Muscle of leg (tissue), 3 donors: ENCODE measurements at regions not wholly inside any gene's neighbourhood (a gene's known extent, or its start where the extent isn't known, plus 50 kb on each side); places are given as distances from the start of the nearest gene placed in this dataset.

Source experiments
- DNase-seq: peaks from one replicate; pipeline ENCODE4 v3.0.0; 2013
- H3K27ac ChIP-seq: one replicate; pipeline ENCODE4 v1.5.1; 2013; ENCODE audit warnings: mild to moderate bottlenecking, low read length, control low read depth
- H3K27me3 ChIP-seq: one replicate; pipeline ENCODE4 v1.6.1; 2013; ENCODE audit warnings: low read length; ENCODE audit not compliant: control insufficient read depth, insufficient read depth
- H3K36me3 ChIP-seq: one replicate; pipeline ENCODE4 v1.6.1; 2013; ENCODE audit warnings: low read length; ENCODE audit not compliant: control insufficient read depth, insufficient read depth
- H3K4me1 ChIP-seq: one replicate; pipeline ENCODE4 v1.6.1; 2013; ENCODE audit warnings: low read length; ENCODE audit not compliant: control insufficient read depth, insufficient read depth
- H3K4me3 ChIP-seq: one replicate; pipeline ENCODE4 v1.5.1; 2013; ENCODE audit warnings: low read length, control low read depth
- H3K9me3 ChIP-seq: replicated peaks from 2 replicates; pipeline ENCODE4 v1.6.1; 2013; ENCODE audit warnings: low read depth, low read length; ENCODE audit not compliant: control insufficient read depth
- WGBS: methylation state at CpG from one replicate; pipeline ENCODE4 v1.1.5; 2013; ENCODE audit warnings: missing lambda C conversion rate; ENCODE audit not compliant: insufficient coverage; 5-methylcytosine and 5-hydroxymethylcytosine counted together

DNA sequence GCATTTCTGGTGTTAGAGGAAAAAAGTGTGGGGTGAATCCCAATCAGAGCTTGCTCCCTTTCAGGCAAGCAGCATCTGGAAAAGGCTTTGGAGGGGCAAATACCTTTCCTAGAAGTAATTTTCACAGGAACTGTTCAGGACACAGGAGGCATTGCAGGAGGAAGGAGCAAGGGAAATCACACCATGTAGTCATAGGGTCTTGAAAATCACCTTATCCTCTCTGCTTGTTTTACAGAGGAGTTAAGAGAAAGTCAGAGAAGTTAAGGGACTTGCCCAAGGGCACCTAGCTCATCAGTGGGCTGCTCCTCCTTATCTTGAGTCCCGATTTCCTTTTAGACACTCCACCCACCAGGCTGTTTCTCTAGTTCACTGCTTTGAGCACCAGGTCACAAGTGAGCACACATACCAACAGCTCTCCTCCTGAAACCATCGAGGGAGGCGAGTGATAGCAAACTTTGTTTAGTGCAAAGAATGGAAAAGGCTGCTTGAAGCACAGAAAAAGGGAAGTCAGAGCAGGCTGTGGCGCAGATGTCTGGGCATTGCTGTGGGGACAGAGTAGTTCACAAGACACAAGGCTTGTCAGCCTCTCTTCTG is 89.2 kb upstream of the CXCR4 start:
- no peaks in the 10 kb centered on the region for H3K9me3 ChIP-seq
- peaks cover 2% of the 10 kb centered on the region for H3K4me1 ChIP-seq
- 75% methylated on average over 1 of the region's 4 CpGs for WGBS
- H3K4me3 ChIP-seq: no peak overlapping the region
- H3K36me3 ChIP-seq: no peaks in the 10 kb centered on the region
- no peaks in the 10 kb centered on the region for H3K27me3 ChIP-seq
- no peak overlapping the region for H3K27ac ChIP-seq
- peak; percentile 45 for DNase-seq

DNA sequence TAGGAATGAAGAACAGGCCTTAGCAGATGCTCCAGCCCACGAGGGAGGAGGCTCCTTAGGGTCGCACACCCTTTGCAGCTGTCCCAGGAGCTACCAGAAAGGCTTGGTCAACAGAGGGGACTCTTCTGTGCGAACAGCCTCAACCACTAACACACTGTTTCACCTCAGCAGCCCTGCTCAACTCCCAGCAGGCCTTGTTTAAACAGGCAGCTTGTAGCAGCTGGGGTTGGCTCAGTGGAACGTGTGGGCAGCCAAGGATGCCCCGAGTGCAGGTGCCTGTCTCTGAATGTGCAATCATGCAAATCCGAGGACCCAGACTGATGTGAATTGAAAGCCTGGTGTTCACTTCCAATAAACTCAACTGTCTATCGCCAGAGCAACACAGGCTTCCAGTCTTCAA is 88.7 kb upstream of the CXCR4 start:
- 55% methylated on average over 3 of the region's 7 CpGs for whole genome bisulfite sequencing
- Histone ChIP-seq H3K27me3 (no peaks in the 10 kb centered on the region), H3K27ac (no peak overlapping the region), H3K9me3 (no peaks in the 10 kb centered on the region), H3K4me1 (peaks cover 2% of the 10 kb centered on the region), H3K4me3 (no peak overlapping the region), H3K36me3 (no peaks in the 10 kb centered on the region)
- DNase-seq: no peak

DNA sequence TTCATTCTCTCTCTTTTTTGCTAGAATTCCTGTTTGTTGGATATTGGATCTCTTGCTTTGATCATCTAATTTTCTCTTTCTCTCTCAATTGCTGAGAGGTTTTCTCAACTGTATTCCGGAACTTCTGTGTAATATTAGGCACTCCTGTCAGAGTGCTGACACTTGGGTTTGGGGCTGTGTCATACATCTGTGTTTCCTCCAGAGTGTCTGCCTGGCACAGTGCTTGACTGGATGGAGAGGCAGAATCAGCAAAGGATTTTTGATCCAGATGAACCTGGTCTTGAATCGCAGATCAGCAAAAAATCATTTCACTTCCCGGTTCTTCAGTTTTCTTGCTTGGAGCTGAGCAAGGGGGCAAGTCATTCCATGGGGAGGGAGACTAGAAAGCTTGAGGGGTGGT is 87.7 kb upstream of the CXCR4 start:
- H3K27me3 ChIP-seq: no peaks in the 10 kb centered on the region
- no peaks in the 10 kb centered on the region for H3K36me3 ChIP-seq
- no peak overlapping the region for H3K4me3 ChIP-seq
- 79% methylated on average over 2 of the region's 3 CpGs for WGBS
- H3K27ac ChIP-seq: no peak overlapping the region
- no peaks in the 10 kb centered on the region for H3K9me3 ChIP-seq
- DNase-seq: peak; percentile 57
- H3K4me1 ChIP-seq: peaks cover 2% of the 10 kb centered on the region

DNA sequence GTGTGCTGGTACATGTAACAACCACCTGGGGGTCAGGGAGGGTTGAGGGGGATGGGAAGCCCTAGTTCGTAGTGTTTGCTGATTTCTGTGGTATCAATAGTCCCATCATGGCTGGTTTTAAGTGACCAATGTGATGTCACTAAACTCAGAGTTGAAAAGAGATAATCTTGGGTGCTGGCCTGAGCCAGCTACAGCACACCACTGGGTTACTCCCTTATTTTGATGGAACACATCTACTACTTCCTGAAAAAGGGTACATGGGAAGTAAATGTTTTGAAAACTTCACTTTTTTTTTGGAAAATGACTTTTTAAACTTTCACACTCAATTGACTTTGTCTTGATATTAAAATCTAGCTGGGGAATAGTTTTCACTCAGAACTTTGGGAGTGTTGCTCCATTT is 87.0 kb upstream of the CXCR4 start:
- H3K36me3 ChIP-seq: no peaks in the 10 kb centered on the region
- H3K9me3 ChIP-seq: no peaks in the 10 kb centered on the region
- H3K27ac ChIP-seq: no peak overlapping the region
- 60% methylated on average over 1 of the region's 1 CpG for WGBS
- H3K27me3 ChIP-seq: no peaks in the 10 kb centered on the region
- no peak overlapping the region for H3K4me3 ChIP-seq
- peaks cover 2% of the 10 kb centered on the region for H3K4me1 ChIP-seq
- no peak for DNase-seq

DNA sequence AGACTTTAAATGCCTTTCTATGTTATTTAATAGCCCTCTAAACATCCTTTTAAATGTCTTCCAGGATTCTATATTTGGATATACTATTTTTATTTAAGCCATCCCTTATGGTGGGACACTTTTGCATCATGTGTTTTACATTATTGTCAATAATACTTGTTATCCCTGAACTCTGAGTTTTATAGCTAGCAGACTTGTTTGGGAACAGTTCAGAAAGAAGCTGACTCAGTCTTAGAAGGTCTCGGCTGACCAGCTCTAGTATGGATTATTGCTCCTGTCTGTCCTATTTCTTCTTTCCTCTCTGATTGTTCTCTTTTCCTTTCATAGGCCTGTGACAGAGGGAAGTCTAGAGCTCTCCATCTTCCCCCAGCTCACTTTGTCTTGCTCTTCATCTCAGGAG is 77.3 kb upstream of the CXCR4 start:
- Histone ChIP-seq H3K27me3 (no peaks in the 10 kb centered on the region), H3K27ac (no peak overlapping the region), H3K9me3 (no peaks in the 10 kb centered on the region), H3K36me3 (no peaks in the 10 kb centered on the region), H3K4me1 (no peaks in the 10 kb centered on the region), H3K4me3 (no peak overlapping the region)
- WGBS: no CpG with 5 or more reads among the region's 1 CpG
- DNase-seq: peak; percentile 64

DNA sequence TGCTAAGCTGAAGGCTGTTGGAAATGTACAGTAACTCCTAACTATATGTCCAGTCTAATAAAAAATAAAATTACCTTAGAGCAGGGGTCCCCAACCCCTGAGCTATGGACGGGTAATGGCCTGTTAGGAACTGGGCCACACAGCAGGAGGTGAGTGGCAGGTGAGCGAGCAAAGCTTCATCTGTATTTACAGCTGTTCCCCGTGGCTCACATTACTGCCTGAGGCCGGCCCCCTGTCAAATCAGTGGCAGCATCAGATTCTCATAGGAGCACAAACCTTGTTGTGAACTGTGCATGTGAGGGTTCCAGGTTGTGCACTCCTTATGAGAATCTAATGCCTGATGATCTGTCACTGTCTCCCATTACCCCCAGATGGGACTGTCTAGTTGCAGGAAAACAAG is 73.1 kb upstream of the CXCR4 start:
- H3K9me3 ChIP-seq: no peaks in the 10 kb centered on the region
- H3K4me3 ChIP-seq: no peak overlapping the region
- H3K27ac ChIP-seq: no peak overlapping the region
- no peak for DNase-seq
- no peaks in the 10 kb centered on the region for H3K27me3 ChIP-seq
- 71% methylated on average over 4 of the region's 4 CpGs for WGBS
- H3K36me3 ChIP-seq: no peaks in the 10 kb centered on the region
- H3K4me1 ChIP-seq: no peaks in the 10 kb centered on the region

DNA sequence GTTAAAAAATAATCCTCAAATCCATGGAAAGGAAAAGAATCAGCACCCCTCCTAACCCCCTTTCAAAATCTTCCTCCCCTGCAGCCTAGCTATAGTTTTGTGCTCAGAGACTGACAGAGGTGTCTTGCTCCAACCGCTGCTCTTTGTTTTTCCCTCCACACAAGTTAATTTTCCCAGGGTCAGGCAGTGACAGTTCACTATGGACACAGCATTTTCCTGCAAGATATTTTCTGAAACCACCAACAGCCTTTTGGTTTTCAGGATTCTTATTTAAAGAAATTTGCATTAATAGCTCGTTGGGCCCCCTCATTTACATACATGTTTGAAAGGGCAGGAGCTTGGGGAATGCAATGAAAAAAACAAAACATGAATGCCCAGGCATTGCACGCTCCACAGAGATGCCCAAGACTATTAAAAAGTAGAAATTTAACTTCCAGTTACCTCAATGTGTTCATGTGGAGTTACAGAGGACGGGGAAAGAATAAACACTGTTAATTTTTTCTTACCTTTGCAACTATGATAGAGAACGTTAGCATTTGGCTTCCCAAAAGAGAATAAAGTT is 71.4 kb upstream of the CXCR4 start:
- H3K36me3 ChIP-seq: no peaks in the 10 kb centered on the region
- no peak for DNase-seq
- H3K4me3 ChIP-seq: no peak overlapping the region
- no peak overlapping the region for H3K27ac ChIP-seq
- no peaks in the 10 kb centered on the region for H3K4me1 ChIP-seq
- WGBS: 75% methylated on average over 1 of the region's 5 CpGs
- H3K9me3 ChIP-seq: no peaks in the 10 kb centered on the region
- H3K27me3 ChIP-seq: no peaks in the 10 kb centered on the region

DNA sequence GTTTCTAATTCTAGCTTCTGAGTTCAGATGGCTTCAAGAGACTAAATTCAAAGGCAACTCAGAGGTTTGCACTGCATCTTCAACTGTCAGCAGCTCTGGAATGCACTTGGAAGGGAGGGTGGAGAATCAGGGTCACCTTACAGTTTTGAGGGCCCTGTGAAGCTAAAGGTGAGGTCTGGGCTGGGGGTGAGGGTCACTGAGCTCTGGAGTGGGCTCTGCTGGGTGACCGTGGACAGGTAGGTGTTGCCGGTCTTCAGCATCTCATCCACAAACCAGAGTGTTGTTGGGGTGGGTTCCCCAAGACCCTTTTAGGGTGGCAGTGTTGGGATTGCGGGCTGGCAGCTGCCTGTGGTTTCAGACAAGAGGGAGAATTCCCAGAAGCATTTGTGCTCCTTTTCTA is 70.1 kb upstream of the CXCR4 start:
- Histone ChIP-seq H3K27ac (no peak overlapping the region), H3K4me1 (no peaks in the 10 kb centered on the region), H3K27me3 (no peaks in the 10 kb centered on the region), H3K4me3 (no peak overlapping the region), H3K36me3 (no peaks in the 10 kb centered on the region), H3K9me3 (no peaks in the 10 kb centered on the region)
- WGBS: 100% methylated on average over 2 of the region's 3 CpGs
- no peak for DNase-seq

DNA sequence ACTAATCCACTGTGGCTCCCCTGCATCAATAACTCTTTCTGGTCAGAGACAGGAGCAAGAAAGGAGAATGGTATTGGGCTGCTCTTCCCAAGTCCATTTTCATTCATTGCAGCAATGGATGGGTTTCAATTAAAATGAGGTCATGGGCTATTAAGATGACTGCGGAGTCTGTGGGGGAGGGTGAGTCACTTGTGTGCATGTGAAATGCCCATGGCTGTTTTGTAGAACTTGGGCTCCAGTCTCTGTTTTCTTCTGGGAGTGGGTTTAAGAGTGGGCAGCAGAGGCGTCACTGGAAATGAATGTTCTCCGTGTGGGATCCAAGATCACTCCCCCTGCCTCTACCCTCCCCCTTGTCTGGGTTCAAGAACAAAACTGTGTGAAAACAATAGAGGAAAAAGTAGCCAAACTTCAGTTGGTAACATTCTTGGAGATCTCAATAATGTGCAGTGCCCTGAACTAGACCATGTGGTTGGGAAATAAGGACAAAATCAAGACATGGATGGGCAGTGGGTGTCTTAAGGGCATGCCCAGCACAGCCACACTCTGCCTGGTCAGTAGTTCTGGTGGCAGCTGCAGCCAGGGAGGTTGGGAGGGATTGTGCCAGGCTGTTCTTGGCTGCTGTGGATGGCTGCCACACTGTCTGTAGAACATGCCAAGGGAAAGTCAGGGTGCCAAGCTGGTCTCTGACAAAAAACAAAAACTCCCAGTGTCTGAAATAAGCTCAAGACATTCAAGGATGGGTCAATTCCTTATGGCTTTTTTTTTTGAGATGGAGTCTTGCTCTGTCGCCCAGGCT is 68.2 kb upstream of the CXCR4 start:
- no peak for DNase-seq
- no peaks in the 10 kb centered on the region for H3K4me1 ChIP-seq
- H3K9me3 ChIP-seq: peaks cover 3% of the 10 kb centered on the region
- H3K36me3 ChIP-seq: no peaks in the 10 kb centered on the region
- no peaks in the 10 kb centered on the region for H3K27me3 ChIP-seq
- 100% methylated on average over 1 of the region's 4 CpGs for WGBS
- no peak overlapping the region for H3K4me3 ChIP-seq
- H3K27ac ChIP-seq: no peak overlapping the region

DNA sequence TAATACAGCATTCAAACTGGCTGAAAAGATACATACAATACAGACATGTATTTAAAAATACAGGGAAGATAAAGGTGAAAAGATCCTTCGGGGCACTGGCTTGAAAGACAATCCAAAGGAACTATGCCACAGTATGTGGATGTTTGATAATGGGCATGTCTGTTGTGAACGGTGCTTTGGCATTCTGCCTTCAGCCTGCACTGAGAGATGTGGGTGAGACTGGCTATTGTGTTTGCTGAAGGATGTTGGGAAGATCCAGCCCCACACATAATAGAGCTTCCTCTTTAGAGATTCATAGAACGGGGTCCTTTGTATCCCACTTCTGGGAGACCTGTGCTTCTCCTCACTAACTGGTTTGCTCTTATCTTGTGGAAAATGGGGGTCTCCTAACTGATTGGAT is 65.1 kb upstream of the CXCR4 start:
- no peaks in the 10 kb centered on the region for H3K27me3 ChIP-seq
- no CpG with 5 or more reads among the region's 3 CpGs for WGBS
- no peaks in the 10 kb centered on the region for H3K36me3 ChIP-seq
- H3K4me3 ChIP-seq: no peak overlapping the region
- peaks cover 4% of the 10 kb centered on the region for H3K9me3 ChIP-seq
- no peak for DNase-seq
- no peak overlapping the region for H3K27ac ChIP-seq
- H3K4me1 ChIP-seq: no peaks in the 10 kb centered on the region
